ENCODE measurements at regions not wholly inside any gene's neighbourhood (a gene's known extent, or its start where the extent isn't known, plus 50 kb on each side); places are given as distances from the start of the nearest gene placed in this dataset.

GRCh38 chr3:28088811-28089526 lies 152.4 kb upstream of the CMC1 start:
- no peak for FAIRE-seq
- TF ChIP-seq POLR2A (IDR thresholded peaks at IDR 0.05; ENCODE audit: low read depth, low read length): no peak
- DNase-seq (ENCODE audit: insufficient read length, low spot score): no peak

GRCh38 chr3:28089527-28089897 lies 151.9 kb upstream of the CMC1 start:
- DNase-seq (ENCODE audit: insufficient read length, low spot score) (no peak), FAIRE-seq (no peak)
- no peak for TF ChIP-seq POLR2A (IDR thresholded peaks at IDR 0.05; ENCODE audit: low read depth, low read length)

GRCh38 chr3:28099296-28099695 lies 142.1 kb upstream of the CMC1 start:
- DNase-seq (ENCODE audit: insufficient read length, low spot score) (no peak), FAIRE-seq (no peak)
- no peak for TF ChIP-seq POLR2A (IDR thresholded peaks at IDR 0.05; ENCODE audit: low read depth, low read length)

GRCh38 chr3:28101705-28102104 lies 139.7 kb upstream of the CMC1 start:
- TF ChIP-seq POLR2A (IDR thresholded peaks at IDR 0.05; ENCODE audit: low read depth, low read length): no peak
- no peak for FAIRE-seq
- DNase-seq (ENCODE audit: insufficient read length, low spot score): no peak

GRCh38 chr3:28103861-28104260 lies 137.6 kb upstream of the CMC1 start:
- FAIRE-seq: no peak
- DNase-seq (ENCODE audit: insufficient read length, low spot score): no peak
- TF ChIP-seq POLR2A (IDR thresholded peaks at IDR 0.05; ENCODE audit: low read depth, low read length): no peak

GRCh38 chr3:28104896-28105534 lies 136.4 kb upstream of the CMC1 start:
- TF ChIP-seq POLR2A (IDR thresholded peaks at IDR 0.05; ENCODE audit: low read depth, low read length): no peak
- no peak for FAIRE-seq
- no peak for DNase-seq (ENCODE audit: insufficient read length, low spot score)

- TF ChIP-seq POLR2A (IDR thresholded peaks at IDR 0.05; ENCODE audit: low read depth, low read length): no peak
- no peak for FAIRE-seq
Measured at GRCh38 chr3:28109829-28110228, 131.6 kb upstream of the CMC1 start.

GRCh38 chr3:28110869-28111268 lies 130.6 kb upstream of the CMC1 start:
- TF ChIP-seq POLR2A (IDR thresholded peaks at IDR 0.05; ENCODE audit: low read depth, low read length): no peak
- FAIRE-seq: no peak
- no peak for DNase-seq (ENCODE audit: insufficient read length, low spot score)

More at GRCh38 chr3:28109829-28110228, 131.6 kb upstream of the CMC1 start:
- DNase-seq (ENCODE audit: insufficient read length, low spot score): no peak

- FAIRE-seq: no peak
- no peak for TF ChIP-seq POLR2A (IDR thresholded peaks at IDR 0.05; ENCODE audit: low read depth, low read length)
- no peak for DNase-seq (ENCODE audit: insufficient read length, low spot score)
Measured at GRCh38 chr3:28114893-28115292, 126.5 kb upstream of the CMC1 start.

GRCh38 chr3:28115316-28115715 lies 126.1 kb upstream of the CMC1 start:
- DNase-seq (ENCODE audit: insufficient read length, low spot score): no peak
- no peak for TF ChIP-seq POLR2A (IDR thresholded peaks at IDR 0.05; ENCODE audit: low read depth, low read length)
- FAIRE-seq: no peak

GRCh38 chr3:28117598-28117997 lies 123.8 kb upstream of the CMC1 start:
- TF ChIP-seq POLR2A (IDR thresholded peaks at IDR 0.05; ENCODE audit: low read depth, low read length): no peak
- DNase-seq (ENCODE audit: insufficient read length, low spot score) (no peak), FAIRE-seq (no peak)

GRCh38 chr3:28118087-28118486 lies 123.3 kb upstream of the CMC1 start:
- DNase-seq (ENCODE audit: insufficient read length, low spot score) (no peak), FAIRE-seq (no peak)
- no peak for TF ChIP-seq POLR2A (IDR thresholded peaks at IDR 0.05; ENCODE audit: low read depth, low read length)

GRCh38 chr3:28122227-28122626 lies 119.2 kb upstream of the CMC1 start:
- no peak for FAIRE-seq
- DNase-seq (ENCODE audit: insufficient read length, low spot score): no peak

GRCh38 chr3:28124882-28125281 lies 116.5 kb upstream of the CMC1 start:
- DNase-seq (ENCODE audit: insufficient read length, low spot score): no peak
- no peak for FAIRE-seq
- TF ChIP-seq POLR2A (IDR thresholded peaks at IDR 0.05; ENCODE audit: low read depth, low read length): no peak

More at GRCh38 chr3:28122227-28122626, 119.2 kb upstream of the CMC1 start:
- TF ChIP-seq POLR2A (IDR thresholded peaks at IDR 0.05; ENCODE audit: low read depth, low read length): no peak

- TF ChIP-seq POLR2A (IDR thresholded peaks at IDR 0.05; ENCODE audit: low read depth, low read length): no peak
- no peak for FAIRE-seq
- DNase-seq (ENCODE audit: insufficient read length, low spot score): no peak
Measured at GRCh38 chr3:28125342-28125741, 116.1 kb upstream of the CMC1 start.
